ENCODE measurements at regions not wholly inside any gene's neighbourhood (a gene's known extent, or its start where the extent isn't known, plus 50 kb on each side); places are given as distances from the start of the nearest gene placed in this dataset.

GRCh38 chr3:137835096-137835495 lies 71.0 kb downstream of the SOX14 start:
- TF ChIP-seq NFE2L2 (conservative IDR thresholded peaks at IDR 0.05; ENCODE audit: low read length) (no peak), REST (IDR thresholded peaks at IDR 0.05) (no peak), RFX5 (IDR thresholded peaks at IDR 0.05) (no peak)

Measured in A549 (cell line).